Cerebellar cortex (tissue), 1 donor: ENCODE measurements at regions not wholly inside any gene's neighbourhood (a gene's known extent, or its start where the extent isn't known, plus 50 kb on each side); places are given as distances from the start of the nearest gene placed in this dataset.
"Not testable (repeated sequence)": the region's sequence is repeated elsewhere in the genome, so short reads cannot be mapped to it uniquely, and the experiment has no call there.

Source experiments
- DNase-seq: peaks from one replicate; pipeline ENCODE4 v3.0.0-alpha.2; 2015; ENCODE audit warnings: low spot score

DNA sequence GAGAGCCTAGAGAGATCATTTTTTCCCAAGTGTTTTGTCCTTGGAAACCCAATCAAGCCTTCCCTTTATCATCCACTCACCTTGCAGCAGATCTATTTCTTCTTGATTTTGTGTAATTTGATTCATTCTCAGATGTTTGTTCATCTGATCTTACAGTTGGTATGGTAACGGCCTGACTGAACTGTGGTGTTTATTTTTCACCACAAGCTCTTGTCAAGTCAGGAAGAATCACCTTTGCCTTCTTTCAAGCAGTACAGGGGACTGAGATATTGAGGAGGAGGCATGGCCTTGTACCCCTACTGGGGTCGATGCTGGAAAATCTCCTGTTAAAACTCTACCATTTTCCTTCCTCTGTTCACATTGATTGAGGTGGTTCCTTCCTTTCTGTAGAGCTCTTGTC, 361.4 kb upstream of the CFAP20DC start:
- DNase-seq: no peak

- no peak for DNase-seq
These were observed 358.3 kb upstream of the CFAP20DC start for GRCh38 chr3:59408047-59408624.

GRCh38 chr3:59407425-59407824, 357.6 kb upstream of the CFAP20DC start:
- DNase-seq: no peak

DNA sequence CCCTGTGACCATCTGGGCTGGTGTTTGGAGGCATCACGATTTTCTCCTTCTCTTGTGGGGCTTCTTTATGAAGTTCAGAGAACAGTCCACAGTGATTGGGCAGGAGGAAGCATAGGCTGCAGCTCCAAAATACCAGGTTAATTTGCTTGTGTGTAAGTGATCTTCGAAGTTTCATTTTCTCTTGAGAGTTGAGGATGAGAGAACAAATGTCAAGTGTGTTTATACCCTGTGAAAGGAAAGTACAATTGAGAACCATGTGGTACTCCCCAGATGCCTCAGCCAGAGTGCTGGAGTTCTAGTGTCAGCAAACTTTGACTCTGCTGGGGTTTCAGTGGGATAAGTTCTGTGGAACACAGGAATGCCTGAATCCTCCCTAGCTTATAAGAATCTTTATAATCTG, 357.1 kb upstream of the CFAP20DC start:
- DNase-seq: no peak

DNA sequence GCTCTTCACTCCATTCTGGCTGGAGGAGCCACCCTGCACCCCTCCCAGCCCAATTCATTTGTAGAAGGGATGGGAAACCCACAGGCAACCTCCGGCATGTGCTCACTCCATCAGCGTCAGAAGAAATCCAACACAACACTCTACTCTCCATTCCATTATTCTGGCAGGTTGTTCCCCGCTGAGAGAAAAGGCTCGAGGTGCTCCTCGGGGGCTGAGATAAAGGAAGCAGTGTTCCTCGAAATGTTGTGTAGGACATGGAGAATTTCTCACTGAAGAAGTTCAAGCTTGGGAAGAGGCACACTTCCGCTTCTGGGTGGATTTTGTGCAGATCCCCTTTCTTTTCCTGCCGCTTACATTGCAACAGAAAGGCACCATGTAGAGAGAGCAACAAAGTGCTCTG, 355.0 kb upstream of the CFAP20DC start:
- DNase-seq: no peak

GRCh38 chr3:59404064-59404463, 354.2 kb upstream of the CFAP20DC start:
- DNase-seq: no peak

DNA sequence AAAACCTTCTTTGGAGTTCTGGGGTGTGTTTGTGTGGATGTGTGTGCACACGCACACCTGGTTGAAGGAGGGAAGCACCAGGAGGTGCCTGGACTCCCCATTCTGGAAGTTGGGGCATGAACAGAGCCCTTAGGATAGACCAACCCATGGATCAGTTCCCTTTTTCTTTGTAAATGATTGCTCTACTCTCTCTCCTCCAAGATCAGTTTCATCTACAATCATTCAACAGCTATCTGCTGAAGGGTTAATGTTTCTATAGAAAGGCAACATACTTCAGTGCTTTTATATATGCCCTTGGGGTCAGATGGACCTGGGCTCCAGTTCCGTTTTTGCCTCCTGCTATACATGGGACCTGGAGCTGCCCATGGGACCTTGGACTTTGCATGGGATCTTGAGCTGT, 352.1 kb upstream of the CFAP20DC start:
- DNase-seq: no peak

GRCh38 chr3:59392116-59392515, 342.3 kb upstream of the CFAP20DC start:
- DNase-seq: no peak

DNA sequence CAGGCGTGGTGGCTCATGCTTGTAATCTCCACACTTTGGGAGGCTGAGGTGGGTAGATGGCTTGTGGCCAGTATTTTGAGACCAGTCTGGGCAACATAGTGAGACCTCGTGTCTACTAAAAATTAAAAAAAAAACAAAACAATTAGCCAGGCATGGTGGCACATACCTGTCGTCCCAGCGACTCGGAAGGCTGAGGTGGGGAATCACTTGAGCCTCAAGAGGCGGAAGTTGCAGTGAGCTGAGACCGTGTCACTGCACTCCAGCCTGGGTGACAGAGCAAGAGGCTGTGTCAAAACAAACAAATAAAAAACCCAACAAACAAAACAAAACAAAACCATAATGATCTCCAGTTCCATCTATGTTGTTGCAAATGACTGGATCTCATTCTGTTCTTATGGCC, 341.3 kb upstream of the CFAP20DC start:
- DNase-seq: no peak

- DNase-seq: no peak
These were observed 338.9 kb upstream of the CFAP20DC start for GRCh38 chr3:59388555-59389270.

GRCh38 chr3:59386165-59386564, 336.3 kb upstream of the CFAP20DC start:
- DNase-seq: no peak

DNA sequence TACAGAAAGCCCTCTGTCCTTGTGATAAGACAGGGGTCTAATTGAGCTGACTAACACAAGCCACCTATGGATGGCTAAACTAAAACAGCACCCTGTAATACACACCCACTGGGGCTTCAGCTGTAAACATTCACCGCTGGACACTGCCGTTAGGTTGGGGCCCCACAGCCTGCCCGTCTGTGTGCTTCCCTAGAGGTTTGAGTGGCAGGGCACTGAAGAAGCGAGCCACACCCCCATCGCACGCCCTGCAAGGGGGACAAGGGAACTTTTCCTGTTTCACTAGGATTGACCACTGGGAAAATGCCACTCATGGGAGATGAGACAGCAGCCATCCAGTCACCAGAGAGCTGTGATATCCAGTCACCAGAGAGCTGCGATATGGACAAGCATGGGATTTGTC, 335.7 kb upstream of the CFAP20DC start:
- DNase-seq: no peak

- no peak for DNase-seq
These were observed 331.5 kb upstream of the CFAP20DC start for GRCh38 chr3:59381282-59381681.

- DNase-seq: no peak
These were observed 330.3 kb upstream of the CFAP20DC start for GRCh38 chr3:59380146-59380545.

DNA sequence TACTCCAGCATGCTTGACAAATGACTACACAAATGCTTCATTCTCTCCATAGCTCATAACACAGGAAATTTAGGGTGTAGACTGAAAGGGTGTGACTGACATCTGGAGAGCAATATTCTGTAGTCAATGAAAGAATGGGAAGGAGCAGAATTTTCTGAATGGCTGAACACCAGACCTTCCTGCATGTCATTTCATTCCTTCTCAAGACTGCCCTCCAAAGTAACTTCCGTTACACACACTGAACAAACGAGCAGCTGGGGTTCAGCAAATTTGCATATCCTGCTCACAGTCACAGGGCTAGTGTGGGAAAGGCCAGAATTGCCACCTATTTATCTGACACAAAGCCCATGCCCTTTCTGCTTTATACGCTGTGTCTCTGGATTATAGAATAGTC, 325.0 kb upstream of the CFAP20DC start:
- no peak for DNase-seq

- no peak for DNase-seq
These were observed 324.4 kb upstream of the CFAP20DC start for GRCh38 chr3:59374091-59374817.

- no peak for DNase-seq
These were observed 322.5 kb upstream of the CFAP20DC start for GRCh38 chr3:59372346-59372745.

DNA sequence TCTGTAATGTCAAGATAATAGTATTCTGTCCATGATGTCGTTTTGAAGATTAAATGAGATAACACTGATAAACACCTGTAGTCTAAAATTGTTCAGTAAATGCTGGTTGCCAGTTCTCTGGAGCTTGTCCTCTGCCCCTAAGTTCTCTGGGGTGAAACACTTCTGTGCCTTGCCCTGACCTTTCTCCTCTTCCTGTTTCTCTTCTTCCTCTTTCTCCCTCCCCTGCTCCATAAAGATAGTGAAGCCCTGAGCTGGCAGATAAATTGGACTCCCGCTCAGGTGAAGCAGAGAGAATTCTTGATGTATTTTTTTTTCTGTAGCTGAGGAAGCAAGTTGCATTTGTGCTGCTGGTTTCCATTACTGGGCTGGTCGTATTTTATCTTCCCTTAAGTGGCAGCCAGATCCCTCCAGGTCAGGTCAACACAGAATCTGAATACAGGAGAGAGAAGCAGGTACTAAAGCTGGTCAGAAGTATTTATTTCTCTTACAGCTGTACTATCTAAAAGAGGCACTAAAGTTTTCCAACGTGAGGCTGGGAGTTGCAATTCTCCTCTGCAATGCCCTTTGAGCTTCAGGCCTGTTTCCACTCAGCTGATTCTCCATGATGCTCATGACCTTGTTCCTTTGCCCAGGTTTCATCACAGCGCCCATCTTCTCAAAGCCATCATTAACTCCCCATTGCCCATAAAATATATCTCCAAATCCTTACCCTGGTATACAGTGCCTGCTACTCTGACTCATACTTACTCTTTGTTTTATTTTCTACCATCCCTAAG, 319.3 kb upstream of the CFAP20DC start:
- DNase-seq: no peak

DNA sequence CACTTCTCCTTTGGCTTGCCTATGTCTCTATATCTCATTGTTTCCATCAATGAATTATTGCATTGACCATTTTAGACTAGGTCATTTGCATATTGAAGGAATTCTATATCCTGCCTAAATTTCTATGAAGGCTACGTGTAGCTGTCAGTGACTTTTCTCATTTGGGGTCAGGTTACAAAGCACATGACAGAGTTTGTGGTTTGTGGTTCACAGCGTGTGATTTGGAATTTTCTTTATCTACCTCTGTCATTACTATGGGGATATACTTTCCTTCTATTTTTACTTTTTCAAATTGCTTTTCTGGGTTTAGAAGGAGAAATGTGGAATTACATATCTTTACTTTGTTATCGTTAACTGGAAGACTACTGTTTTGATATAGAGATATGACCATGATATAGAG, 317.3 kb upstream of the CFAP20DC start:
- no peak for DNase-seq

DNA sequence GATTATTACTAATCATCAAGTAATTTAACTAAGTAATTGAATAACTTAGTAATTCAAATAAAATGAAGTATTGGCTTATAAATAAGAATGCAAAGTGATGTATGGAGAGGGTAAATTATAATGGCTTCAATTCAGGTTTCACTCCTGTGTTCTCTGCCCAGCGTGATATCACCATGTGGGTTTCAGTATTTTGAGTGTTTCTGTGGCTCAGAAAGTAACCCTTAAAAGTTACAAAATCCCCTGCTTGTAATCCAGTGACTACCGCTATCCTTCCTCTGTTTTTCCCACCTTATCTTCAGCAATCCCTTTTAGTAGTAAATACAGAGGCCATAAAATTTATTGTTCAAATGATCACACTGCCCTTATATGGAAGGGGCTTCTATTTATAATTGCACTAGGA, 316.4 kb upstream of the CFAP20DC start:
- DNase-seq: no peak

GRCh38 chr3:59364496-59364895, 314.7 kb upstream of the CFAP20DC start:
- no peak for DNase-seq

- not testable (repeated sequence) for DNase-seq
These were observed 310.5 kb upstream of the CFAP20DC start for GRCh38 chr3:59360312-59360711.

GRCh38 chr3:59341459-59341858, 291.6 kb upstream of the CFAP20DC start:
- DNase-seq: peak; percentile 85
